Fibroblast of the conjunctiva (primary cell): ENCODE measurements at regions not wholly inside any gene's neighbourhood (a gene's known extent, or its start where the extent isn't known, plus 50 kb on each side); places are given as distances from the start of the nearest gene placed in this dataset.

Source experiments
- DNase-seq: peaks from one replicate; pipeline ENCODE4 v3.0.0-alpha.2; 2010; ENCODE audit warnings: low read depth

GRCh38 chr12:67498991-67499390, 149.6 kb upstream of the DYRK2 start:
- DNase-seq, result no peak

GRCh38 chr12:67501362-67501761, 147.2 kb upstream of the DYRK2 start:
- DNase-seq, result no peak

- no peak for DNase-seq
These were observed 144.5 kb upstream of the DYRK2 start for GRCh38 chr12:67504026-67504425.

- no peak for DNase-seq
These were observed 141.8 kb upstream of the DYRK2 start for GRCh38 chr12:67506739-67507138.

GRCh38 chr12:67508830-67509229, 139.7 kb upstream of the DYRK2 start:
- no peak for DNase-seq

- no peak for DNase-seq
These were observed 138.7 kb upstream of the DYRK2 start for GRCh38 chr12:67509666-67510386.

- DNase-seq, result no peak
These were observed 136.5 kb upstream of the DYRK2 start for GRCh38 chr12:67512061-67512460.

- no peak for DNase-seq
These were observed 134.0 kb upstream of the DYRK2 start for GRCh38 chr12:67514502-67514901.

- no peak for DNase-seq
These were observed 132.7 kb upstream of the DYRK2 start for GRCh38 chr12:67515679-67516340.

- DNase-seq, result no peak
These were observed 131.2 kb upstream of the DYRK2 start for GRCh38 chr12:67517181-67517887.

- no peak for DNase-seq
These were observed 128.8 kb upstream of the DYRK2 start for GRCh38 chr12:67519484-67520433.

- no peak for DNase-seq
These were observed 127.9 kb upstream of the DYRK2 start for GRCh38 chr12:67520606-67521005.

GRCh38 chr12:67522222-67522621, 126.3 kb upstream of the DYRK2 start:
- no peak for DNase-seq

- no peak for DNase-seq
These were observed 125.0 kb upstream of the DYRK2 start for GRCh38 chr12:67523538-67523937.

GRCh38 chr12:67524861-67525616, 123.5 kb upstream of the DYRK2 start:
- no peak for DNase-seq

GRCh38 chr12:67525617-67525884, 123.0 kb upstream of the DYRK2 start:
- DNase-seq, result no peak

GRCh38 chr12:67526129-67526528, 122.4 kb upstream of the DYRK2 start:
- no peak for DNase-seq

GRCh38 chr12:67531051-67531450, 117.5 kb upstream of the DYRK2 start:
- DNase-seq, result no peak

- DNase-seq, result no peak
These were observed 117.0 kb upstream of the DYRK2 start for GRCh38 chr12:67531501-67531900.

- no peak for DNase-seq
These were observed 115.4 kb upstream of the DYRK2 start for GRCh38 chr12:67533159-67533558.

GRCh38 chr12:67534046-67534445, 114.5 kb upstream of the DYRK2 start:
- DNase-seq, result no peak

GRCh38 chr12:67534681-67535080, 113.9 kb upstream of the DYRK2 start:
- peak; percentile 88 for DNase-seq
